HG03460 (cell line): ENCODE measurements at regions not wholly inside any gene's neighbourhood (a gene's known extent, or its start where the extent isn't known, plus 50 kb on each side); places are given as distances from the start of the nearest gene placed in this dataset.

ENCODE experiments used
- ATAC-seq: cut with Tn5 transposase; IDR thresholded peaks from one replicate; pipeline ENCODE4 v1.9.1; 2021; ENCODE audit not compliant: unreplicated experiment

DNA sequence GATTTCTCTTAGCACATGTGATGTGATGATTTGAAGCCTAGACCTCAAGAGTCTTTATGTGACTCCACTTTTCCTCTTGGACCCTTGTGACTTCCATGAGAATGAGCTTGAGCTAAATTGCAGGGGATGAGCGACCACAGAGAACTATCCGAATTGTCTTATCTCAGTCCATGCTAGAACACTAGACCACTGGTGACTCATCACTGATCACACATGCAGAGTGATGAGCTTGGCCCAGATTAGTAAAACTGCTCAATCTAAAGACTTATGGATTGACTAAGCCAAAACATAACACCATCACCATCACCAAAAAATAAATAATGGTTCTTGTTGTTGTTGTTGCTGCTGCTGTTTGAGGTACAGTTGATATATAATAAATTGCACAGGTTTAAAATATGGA is 114.1 kb upstream of the CFAP20DC start:
- no peak for ATAC-seq

- no peak for ATAC-seq
Measured at GRCh38 chr3:59161048-59161447, 111.2 kb upstream of the CFAP20DC start.

DNA sequence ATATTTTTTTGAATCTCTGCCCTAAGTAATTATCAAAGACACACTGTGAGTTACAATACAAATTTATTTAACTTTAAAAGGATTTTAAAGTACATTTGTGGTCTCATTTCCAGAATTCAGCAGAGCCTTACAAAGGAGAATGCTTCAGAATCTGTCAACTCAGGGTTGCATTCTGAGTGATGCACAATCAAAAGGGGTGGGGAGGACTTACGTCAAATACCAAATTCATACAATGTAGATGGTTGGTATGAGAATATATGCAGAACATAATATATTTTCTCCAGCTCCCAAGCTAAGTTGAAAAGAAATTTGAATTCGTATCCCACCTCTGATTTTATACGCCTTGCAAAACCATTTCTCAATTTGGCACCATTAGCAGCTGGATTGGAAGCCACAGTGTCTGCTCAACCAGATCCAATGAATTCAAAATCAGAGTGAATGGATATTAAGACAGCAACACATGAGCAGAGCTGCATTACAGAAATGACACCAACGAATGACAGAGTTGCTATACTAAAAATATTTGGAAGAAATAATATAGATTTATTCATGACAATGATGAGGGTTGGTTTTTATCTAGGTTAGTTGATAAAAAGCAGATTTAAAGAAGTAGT is 110.4 kb upstream of the CFAP20DC start:
- ATAC-seq: no peak

- ATAC-seq: no peak
Measured at GRCh38 chr3:59153648-59154047, 103.8 kb upstream of the CFAP20DC start.

- no peak for ATAC-seq
Measured at GRCh38 chr3:59152943-59153342, 103.1 kb upstream of the CFAP20DC start.

DNA sequence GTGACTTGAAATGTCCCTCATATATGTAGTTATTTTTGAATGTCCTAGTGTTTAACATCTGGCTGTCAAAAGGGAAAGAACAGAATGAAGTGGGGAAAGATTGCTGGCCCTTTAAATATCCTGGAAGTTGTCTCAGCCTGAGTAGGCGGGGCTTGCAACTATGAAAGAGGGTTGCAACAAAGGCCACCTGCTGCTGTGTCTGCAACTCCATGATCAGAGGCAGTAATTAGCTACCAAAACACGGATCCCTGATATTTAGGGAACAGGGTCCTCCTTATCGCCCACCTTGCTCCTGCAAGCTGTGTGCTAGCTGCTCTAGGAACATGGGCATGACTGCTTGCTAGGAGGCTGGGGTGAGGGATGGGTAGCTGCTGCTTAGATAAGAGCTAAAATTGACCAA is 100.2 kb upstream of the CFAP20DC start:
- ATAC-seq: no peak

- no peak for ATAC-seq
Measured at GRCh38 chr3:59149166-59149565, 99.3 kb upstream of the CFAP20DC start.

GRCh38 chr3:59143447-59143846 is 93.6 kb upstream of the CFAP20DC start:
- ATAC-seq: no peak

DNA sequence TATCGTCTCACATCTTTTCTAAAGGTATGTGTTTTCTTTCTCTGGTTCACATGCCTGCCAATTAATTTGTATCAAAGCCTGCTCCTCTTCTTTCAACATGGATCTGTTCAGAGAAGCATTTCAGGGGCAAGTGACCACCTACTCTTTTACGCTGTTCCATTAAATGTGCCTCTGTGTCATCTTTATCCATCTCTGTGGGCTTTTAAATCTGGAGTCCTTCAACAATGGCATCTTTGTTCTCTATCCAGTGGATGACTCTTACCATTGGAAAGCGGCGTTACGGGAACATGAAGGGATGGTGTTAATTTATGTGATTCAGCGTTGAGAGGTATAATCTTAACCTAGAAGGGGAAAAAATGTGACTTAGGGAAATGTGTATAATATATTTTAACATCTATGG is 92.7 kb upstream of the CFAP20DC start:
- ATAC-seq: no peak

DNA sequence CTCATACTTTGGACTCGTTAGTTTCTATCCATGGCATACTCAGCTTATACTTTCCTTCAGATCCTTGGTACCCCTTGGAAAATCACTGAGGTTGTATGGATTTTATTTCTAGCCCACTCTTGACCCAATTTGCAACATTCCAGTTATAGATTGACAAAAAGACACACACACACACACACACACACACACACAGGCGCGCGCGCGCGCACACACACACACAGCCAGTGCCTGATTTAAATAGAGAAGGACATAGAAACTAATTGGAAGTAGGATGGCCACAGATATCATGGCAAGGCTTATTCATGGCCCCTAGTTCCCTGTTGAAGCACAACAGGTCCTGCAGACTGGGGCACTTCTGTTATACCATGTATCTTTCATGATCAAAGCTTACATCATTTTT is 89.1 kb upstream of the CFAP20DC start:
- ATAC-seq: no peak

DNA sequence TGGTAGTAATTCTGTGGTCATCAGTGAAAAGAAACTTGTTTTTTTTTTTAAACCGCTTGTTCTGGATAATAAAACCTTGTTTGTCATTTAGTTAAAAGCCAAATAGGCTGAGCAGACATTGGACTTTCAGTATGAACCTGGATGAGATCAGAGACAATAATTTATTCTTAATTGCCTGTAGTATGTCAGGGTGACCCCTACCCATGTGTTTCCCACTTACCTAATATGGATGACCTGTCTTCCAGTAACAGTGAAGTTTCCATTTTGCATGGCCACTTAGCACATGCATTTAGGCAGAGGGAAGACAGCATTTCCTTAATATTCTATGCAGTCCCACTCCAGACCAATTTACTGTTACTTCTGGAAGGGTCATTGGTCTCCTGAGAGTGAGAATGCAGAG is 87.6 kb upstream of the CFAP20DC start:
- ATAC-seq: no peak

GRCh38 chr3:59136081-59136480 is 86.3 kb upstream of the CFAP20DC start:
- no peak for ATAC-seq

DNA sequence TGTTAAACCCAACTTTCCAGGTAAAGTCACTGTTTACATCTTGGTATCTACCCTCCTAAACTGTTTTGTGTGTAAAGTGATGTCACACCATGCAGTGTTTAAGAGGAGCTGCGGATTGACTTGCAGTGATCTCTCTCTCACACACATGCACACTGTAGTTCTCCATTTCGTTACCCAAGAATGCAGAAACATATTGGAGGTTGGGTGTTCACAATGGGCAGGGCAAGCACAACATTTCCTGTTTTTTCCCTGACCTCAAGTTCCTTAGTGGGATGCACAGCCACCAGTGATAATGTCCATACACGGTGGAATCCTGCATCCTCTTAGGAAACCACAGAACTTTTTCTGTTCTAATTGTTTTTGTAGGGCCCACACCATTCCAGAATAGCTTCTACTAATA is 85.3 kb upstream of the CFAP20DC start:
- ATAC-seq: no peak

- no peak for ATAC-seq
Measured at GRCh38 chr3:59133311-59133710, 83.5 kb upstream of the CFAP20DC start.

GRCh38 chr3:59131016-59131766 is 81.4 kb upstream of the CFAP20DC start:
- no peak for ATAC-seq

GRCh38 chr3:59128685-59129084 is 78.9 kb upstream of the CFAP20DC start:
- ATAC-seq: no peak

- ATAC-seq: no peak
Measured at GRCh38 chr3:59127071-59127470, 77.2 kb upstream of the CFAP20DC start.

DNA sequence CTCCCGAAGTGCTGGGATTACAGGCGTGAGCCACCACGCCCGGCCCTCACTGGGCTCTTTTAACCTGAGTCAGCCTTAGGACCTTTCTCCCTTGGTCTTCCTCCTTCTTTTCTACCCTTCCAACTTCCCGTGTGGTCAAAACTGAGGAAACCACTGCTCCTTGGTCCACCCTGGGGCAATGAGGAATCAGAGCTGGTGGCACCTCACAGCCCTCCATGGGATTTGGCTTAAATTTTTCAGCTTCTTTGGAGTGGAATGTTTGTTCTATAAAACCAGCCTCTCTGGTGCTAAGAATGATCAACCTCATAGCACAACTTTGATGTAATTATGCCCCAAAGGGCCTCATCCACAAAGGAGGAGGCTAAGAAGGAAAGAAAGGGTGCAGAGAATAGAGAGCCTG is 76.6 kb upstream of the CFAP20DC start:
- no peak for ATAC-seq

DNA sequence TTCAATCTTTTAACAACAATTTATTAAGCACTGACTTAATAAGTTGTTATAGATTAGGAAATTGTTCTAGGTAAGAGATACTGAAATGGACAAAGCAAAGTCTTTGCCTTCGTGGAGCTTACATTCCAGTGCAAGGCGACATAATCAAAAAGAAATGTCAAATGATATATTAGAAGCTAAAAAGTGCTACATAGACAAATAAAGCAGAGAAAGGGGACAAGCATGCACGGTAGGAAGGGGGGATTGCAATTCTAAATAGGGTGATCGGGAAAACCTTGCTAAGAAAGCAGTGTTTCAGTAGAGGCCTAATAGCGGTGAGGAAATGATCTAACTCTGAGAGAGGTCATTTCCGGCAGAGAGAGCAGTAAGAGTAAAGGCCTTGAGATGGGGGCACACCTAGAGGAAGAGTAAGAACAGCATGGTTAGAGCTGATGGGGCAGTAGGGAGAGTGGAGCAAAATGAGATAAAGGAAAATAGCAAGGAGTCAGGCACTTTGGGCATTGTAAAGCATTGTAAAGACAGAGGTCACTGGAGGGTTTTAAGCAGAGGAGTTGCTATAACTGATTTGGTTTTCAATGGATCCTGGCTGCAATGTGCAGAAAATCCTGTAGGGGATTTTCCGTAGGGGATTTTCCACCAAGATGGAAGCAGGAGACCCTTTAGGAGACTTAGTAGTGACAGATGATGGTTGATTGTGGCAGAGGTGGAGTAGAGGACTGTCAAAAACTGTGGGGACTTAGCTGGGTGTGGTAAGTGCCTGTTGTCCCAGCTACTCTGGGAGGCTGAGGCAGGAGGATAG is 71.7 kb upstream of the CFAP20DC start:
- ATAC-seq: no peak

DNA sequence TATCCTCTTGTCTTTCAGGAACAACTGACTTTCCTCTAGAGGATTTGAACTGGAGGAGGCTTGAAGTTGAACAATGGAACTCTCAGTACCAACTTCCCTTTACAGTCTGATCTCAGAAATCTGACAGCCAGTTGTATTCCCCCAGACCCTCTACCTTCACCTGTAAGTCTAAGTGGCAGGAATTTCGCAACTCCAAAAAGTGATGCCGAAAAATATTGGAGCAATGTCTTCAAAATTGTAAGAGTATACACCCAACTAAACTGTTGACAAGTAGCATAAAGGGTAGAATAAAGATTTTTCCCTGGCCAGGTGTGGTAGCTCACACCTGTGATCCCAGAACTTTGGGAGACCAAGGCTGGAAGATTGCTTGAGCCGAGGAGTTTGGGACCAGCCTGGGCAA is 69.1 kb upstream of the CFAP20DC start:
- ATAC-seq: no peak

GRCh38 chr3:59117396-59117795 is 67.6 kb upstream of the CFAP20DC start:
- no peak for ATAC-seq

GRCh38 chr3:59116233-59116537 is 66.4 kb upstream of the CFAP20DC start:
- no peak for ATAC-seq
